ENCODE measurements at regions not wholly inside any gene's neighbourhood (a gene's known extent, or its start where the extent isn't known, plus 50 kb on each side); places are given as distances from the start of the nearest gene placed in this dataset.
"Not testable (repeated sequence)": the region's sequence is repeated elsewhere in the genome, so short reads cannot be mapped to it uniquely, and the experiment has no call there.

- DNase-seq: no peak
Observed at GRCh38 chr21:36602735-36603134, 96.2 kb upstream of the SIM2 start.

- DNase-seq: no peak
Observed at GRCh38 chr21:36603221-36603620, 95.7 kb upstream of the SIM2 start.

- no peak for DNase-seq
Observed at GRCh38 chr21:36605426-36605825, 93.5 kb upstream of the SIM2 start.

GRCh38 chr21:36606287-36606982, 92.5 kb upstream of the SIM2 start:
- DNase-seq: no peak

GRCh38 chr21:36606983-36607325, 92.0 kb upstream of the SIM2 start:
- no peak for DNase-seq

- no peak for DNase-seq
Observed at GRCh38 chr21:36608041-36608896, 90.6 kb upstream of the SIM2 start.

GRCh38 chr21:36608897-36609225, 90.1 kb upstream of the SIM2 start:
- DNase-seq: no peak

GRCh38 chr21:36609654-36610053, 89.3 kb upstream of the SIM2 start:
- DNase-seq: no peak

- DNase-seq: no peak
Observed at GRCh38 chr21:36610201-36610600, 88.7 kb upstream of the SIM2 start.

- DNase-seq: no peak
Observed at GRCh38 chr21:36610935-36611334, 88.0 kb upstream of the SIM2 start.

- DNase-seq: no peak
Observed at GRCh38 chr21:36611379-36611778, 87.5 kb upstream of the SIM2 start.

- no peak for DNase-seq
Observed at GRCh38 chr21:36613059-36613458, 85.9 kb upstream of the SIM2 start.

- DNase-seq: no peak
Observed at GRCh38 chr21:36613554-36613953, 85.4 kb upstream of the SIM2 start.

- DNase-seq: no peak
Observed at GRCh38 chr21:36615274-36615964, 83.5 kb upstream of the SIM2 start.

- not testable (repeated sequence) for DNase-seq
Observed at GRCh38 chr21:36616773-36617172, 82.1 kb upstream of the SIM2 start.

GRCh38 chr21:36621794-36622193, 77.1 kb upstream of the SIM2 start:
- DNase-seq: not testable (repeated sequence)

- DNase-seq: no peak
Observed at GRCh38 chr21:36624105-36624504, 74.8 kb upstream of the SIM2 start.

- DNase-seq: no peak
Observed at GRCh38 chr21:36626791-36627190, 72.1 kb upstream of the SIM2 start.

GRCh38 chr21:36627242-36627641, 71.7 kb upstream of the SIM2 start:
- no peak for DNase-seq

- no peak for DNase-seq
Observed at GRCh38 chr21:36628106-36628505, 70.8 kb upstream of the SIM2 start.

GRCh38 chr21:36628761-36629460, 70.0 kb upstream of the SIM2 start:
- DNase-seq: no peak

GRCh38 chr21:36630485-36631206, 68.3 kb upstream of the SIM2 start:
- DNase-seq: peak; percentile 27

GRCh38 chr21:36636016-36636415, 62.9 kb upstream of the SIM2 start:
- DNase-seq: no peak
